Common myeloid progenitor, CD34-positive (primary cell): ENCODE measurements at regions not wholly inside any gene's neighbourhood (a gene's known extent, or its start where the extent isn't known, plus 50 kb on each side); places are given as distances from the start of the nearest gene placed in this dataset.

ENCODE experiments used
- CTCF ChIA-PET: fragments of 350-600 bp; sonication (Branson Sonifier 250); formaldehyde crosslinking; loops from one replicate; lab custom pipeline; 2021; ENCODE audit warnings: antibody characterized with exemption; lab: Charles Lee
- POLR2A ChIA-PET: fragments of 350-600 bp; sonication (Branson Sonifier 250); formaldehyde crosslinking; loops from one replicate; lab custom pipeline; 2021; ENCODE audit warnings: antibody characterized with exemption; lab: Charles Lee
- DNase-seq, 3 donors: peaks; one replicate each; pipeline versions ENCODE4 v3.0.0 to v3.0.0-alpha.2; 2013
- H3K27ac ChIP-seq, 2 experiments: 1 replicate in 1 of 2; 2 replicates in 1 of 2; pipeline ENCODE4 v1.7.0; 2013; ENCODE audit warnings: inconsistent platforms in 2 of 2, low read length in 2 of 2, mild to moderate bottlenecking in 2 of 2, low read depth in 1 of 2, moderate library complexity in 1 of 2; ENCODE audit not compliant: severe bottlenecking in 2 of 2, insufficient read depth in 1 of 2, poor library complexity in 1 of 2
- H3K27me3 ChIP-seq, 5 experiments: replicated peaks in 2 of 5; 1 replicate in 3 of 5; 2 replicates in 2 of 5; pipeline versions ENCODE4 v1.6.1 to v1.7.0; 2013; ENCODE audit warnings: low read length in 4 of 5, mild to moderate bottlenecking in 2 of 5, moderate library complexity in 2 of 5, inconsistent platforms in 1 of 5; ENCODE audit not compliant: insufficient read depth in 5 of 5, control insufficient read depth in 4 of 5
- H3K36me3 ChIP-seq, 4 experiments: 1 replicate in 2 of 4; 2 replicates in 2 of 4; pipeline versions ENCODE4 v1.6.1 to v1.7.0; 2013; ENCODE audit warnings: low read length in 3 of 4, control low read depth in 1 of 4, mild to moderate bottlenecking in 1 of 4; ENCODE audit not compliant: control insufficient read depth in 4 of 4, insufficient read depth in 4 of 4
- H3K4me1 ChIP-seq, 4 experiments: 1 replicate in 3 of 4; 2 replicates in 1 of 4; pipeline versions ENCODE4 v1.6.1 to v1.7.1; 2013; ENCODE audit warnings: low read length in 3 of 4, mild to moderate bottlenecking in 3 of 4, control low read depth in 1 of 4, inconsistent platforms in 1 of 4, moderate library complexity in 1 of 4; ENCODE audit not compliant: control insufficient read depth in 4 of 4, insufficient read depth in 4 of 4; ENCODE audit errors: control extremely low read depth in 1 of 4
- H3K4me3 ChIP-seq, 7 experiments: 1 replicate in 4 of 7; 2 replicates in 3 of 7; pipeline versions ENCODE4 v1.5.1 to v1.7.0; 2013; ENCODE audit warnings: mild to moderate bottlenecking in 7 of 7, low read length in 6 of 7, moderate library complexity in 6 of 7, inconsistent platforms in 2 of 7, low read depth in 2 of 7, control low read depth in 1 of 7; ENCODE audit not compliant: insufficient read depth in 4 of 7, control insufficient read depth in 1 of 7; ENCODE audit errors: extremely low read depth in 1 of 7
- H3K9me3 ChIP-seq, 5 experiments: 1 replicate in 4 of 5; 2 replicates in 1 of 5; pipeline versions ENCODE4 v1.6.1 to v1.7.1; 2013; ENCODE audit warnings: low read length in 4 of 5, mild to moderate bottlenecking in 2 of 5, inconsistent platforms in 1 of 5, low read depth in 1 of 5, moderate library complexity in 1 of 5; ENCODE audit not compliant: control insufficient read depth in 4 of 5, insufficient read depth in 2 of 5; ENCODE audit errors: control extremely low read depth in 1 of 5
- WGBS: methylation state at CpG from one replicate; pipeline ENCODE4 v1.1.5; 2013; ENCODE audit not compliant: insufficient coverage; 5-methylcytosine and 5-hydroxymethylcytosine counted together

- ChIA-PET POLR2A (no interaction called here), CTCF (no interaction called here)
- Histone ChIP-seq H3K27ac (no peak overlapping the region), H3K4me3 (no peak overlapping the region), H3K4me1 (no peaks in the 10 kb centered on the region), H3K27me3 (no peaks in the 10 kb centered on the region), H3K36me3 (no peaks in the 10 kb centered on the region), H3K9me3 (peaks cover 2 to 26% (median 9%) of the 10 kb centered on the region in 5 experiments)
- DNase-seq: no peak
- 98% methylated on average over 5 of the region's 5 CpGs for WGBS
Measured at GRCh38 chr15:69931156-69931555, 166.6 kb downstream of the TLE3 start.

DNA sequence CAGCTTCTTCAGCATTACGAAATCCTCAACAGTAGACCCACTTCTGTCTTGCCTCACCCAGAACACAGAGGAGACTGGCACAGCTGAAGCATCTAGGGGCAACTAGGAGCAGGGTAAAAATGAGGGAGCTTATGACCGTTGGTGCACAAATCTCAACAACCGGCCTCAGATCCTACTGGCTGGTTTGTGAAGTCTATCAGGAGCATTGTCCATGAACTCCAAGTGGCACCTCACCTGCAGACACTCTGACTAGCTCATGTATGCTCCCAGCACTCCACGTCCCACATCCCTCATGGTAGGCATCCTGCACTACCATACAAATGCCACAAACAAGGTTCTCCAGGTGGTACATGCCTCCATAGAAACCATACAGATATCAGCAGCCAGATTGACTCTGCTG lies 163.1 kb downstream of the TLE3 start:
- CTCF ChIA-PET: no interaction called here

DNA sequence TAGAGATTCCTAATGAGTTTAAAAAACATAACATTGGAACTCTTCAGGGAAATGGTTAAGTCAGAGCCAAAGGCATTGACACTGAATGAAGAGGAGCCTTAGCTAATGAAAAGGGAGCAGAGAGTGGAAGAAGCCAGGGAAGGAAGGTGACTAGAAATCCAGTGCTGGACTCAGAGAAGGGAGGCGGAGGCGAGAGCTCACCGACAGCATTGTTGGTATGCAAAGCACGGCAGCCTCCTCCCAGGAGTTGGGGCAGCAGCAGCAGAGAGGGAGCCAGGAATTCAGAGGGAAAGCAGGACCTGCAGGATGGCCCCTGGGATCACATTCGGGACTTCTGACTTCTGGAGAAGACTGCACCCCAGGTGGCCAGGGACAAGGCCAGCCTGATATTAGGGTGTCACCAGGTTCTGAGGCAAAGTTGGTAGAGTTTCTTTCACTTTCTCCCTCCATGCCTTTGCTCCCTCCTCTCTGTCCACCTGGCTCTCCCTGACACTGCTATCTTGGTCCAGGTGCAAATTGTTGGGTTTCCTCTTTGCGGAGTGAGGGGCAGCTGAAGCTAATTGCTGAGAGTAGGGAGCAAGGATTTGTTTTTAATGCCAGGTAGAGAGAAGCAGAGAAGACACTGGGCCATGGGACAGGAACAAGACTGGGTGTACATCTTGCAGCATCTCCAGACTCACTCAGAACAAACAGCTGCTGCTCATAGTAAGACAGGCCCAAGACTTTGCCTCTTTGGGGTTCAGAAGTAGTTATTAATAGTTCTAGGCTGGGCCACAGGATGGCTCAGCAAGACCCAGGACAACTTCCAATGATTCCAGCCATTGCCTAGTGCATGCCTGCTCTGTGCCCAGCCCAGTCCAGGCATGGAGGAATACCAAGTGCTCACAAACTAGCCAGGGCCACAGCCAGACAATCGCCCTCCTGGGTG lies 157.9 kb downstream of the TLE3 start:
- Histone ChIP-seq H3K27me3 (no peaks in the 10 kb centered on the region), H3K36me3 (no peaks in the 10 kb centered on the region), H3K27ac (no peak overlapping the region), H3K4me1 (peaks cover 0 to 15% (median 9%) of the 10 kb centered on the region in 4 experiments), H3K9me3 (peaks cover 2 to 15% (median 4%) of the 10 kb centered on the region in 5 experiments), H3K4me3 (no peak overlapping the region)
- 86% methylated on average over 6 of the region's 7 CpGs for WGBS
- POLR2A ChIA-PET: no interaction called here
- CTCF ChIA-PET: no interaction called here
- DNase-seq: no peak

More for the DNA sequence above, 163.1 kb downstream of the TLE3 start:
- Histone ChIP-seq H3K36me3 (no peaks in the 10 kb centered on the region), H3K27me3 (no peaks in the 10 kb centered on the region), H3K27ac (no peak overlapping the region), H3K9me3 (peaks cover 2 to 21% (median 7%) of the 10 kb centered on the region in 5 experiments), H3K4me1 (no peaks in the 10 kb centered on the region), H3K4me3 (no peak overlapping the region)
- WGBS: 100% methylated on average over 3 of the region's 4 CpGs
- no peak for DNase-seq
- POLR2A ChIA-PET: no interaction called here

GRCh38 chr15:69940441-69941300 lies 157.0 kb downstream of the TLE3 start:
- CTCF ChIA-PET: no interaction called here
- no peak for DNase-seq
- H3K4me1 ChIP-seq: peaks cover 0 to 15% (median 9%) of the 10 kb centered on the region in 4 experiments
- no peaks in the 10 kb centered on the region for H3K36me3 ChIP-seq
- H3K4me3 ChIP-seq: no peak overlapping the region
- POLR2A ChIA-PET: no interaction called here
- no peaks in the 10 kb centered on the region for H3K27me3 ChIP-seq
- 96% methylated on average over 21 of the region's 24 CpGs for WGBS
- H3K27ac ChIP-seq: no peak overlapping the region
- H3K9me3 ChIP-seq: peaks cover 0 to 7% (median 0%) of the 10 kb centered on the region in 5 experiments

DNA sequence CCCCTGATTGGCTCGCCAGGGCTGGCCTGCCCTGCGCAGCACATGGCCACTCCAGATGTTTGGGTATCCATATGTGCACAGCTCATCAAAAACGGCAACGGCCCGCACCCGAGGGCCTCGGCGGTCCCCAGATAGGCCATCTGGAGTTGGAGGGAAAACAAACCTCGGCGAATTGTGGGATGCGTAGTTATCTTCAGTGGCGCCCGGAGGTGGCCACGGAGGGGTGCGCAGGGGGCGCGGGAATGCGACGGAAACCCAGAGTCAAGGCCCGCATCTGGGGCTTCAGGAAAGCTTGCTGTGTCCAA lies 156.5 kb downstream of the TLE3 start:
- POLR2A ChIA-PET: no interaction called here
- CTCF ChIA-PET: no interaction called here

GRCh38 chr15:69941706-69942495 lies 155.8 kb downstream of the TLE3 start:
- H3K27ac ChIP-seq: no peak overlapping the region
- 98% methylated on average over 8 of the region's 11 CpGs for WGBS

More for the DNA sequence above, 156.5 kb downstream of the TLE3 start:
- H3K9me3 ChIP-seq: peaks cover 0 to 2% (median 0%) of the 10 kb centered on the region in 5 experiments
- H3K36me3 ChIP-seq: no peaks in the 10 kb centered on the region
- no peaks in the 10 kb centered on the region for H3K27me3 ChIP-seq
- H3K27ac ChIP-seq: no peak overlapping the region
- H3K4me3 ChIP-seq: no peak overlapping the region
- no peak for DNase-seq
- H3K4me1 ChIP-seq: peaks cover 0 to 15% (median 9%) of the 10 kb centered on the region in 4 experiments
- WGBS: 97% methylated on average over 20 of the region's 20 CpGs

More at GRCh38 chr15:69941706-69942495, 155.8 kb downstream of the TLE3 start:
- Histone ChIP-seq H3K4me3 (no peak overlapping the region), H3K36me3 (no peaks in the 10 kb centered on the region), H3K9me3 (peaks cover 0 to 2% (median 0%) of the 10 kb centered on the region in 5 experiments), H3K4me1 (peaks cover 0 to 15% (median 9%) of the 10 kb centered on the region in 4 experiments), H3K27me3 (no peaks in the 10 kb centered on the region)
- no peak for DNase-seq
- ChIA-PET POLR2A (no interaction called here), CTCF (interaction anchor here (1.3 kb wide), 1 partner anchor 26 kb away, joined by 3 read pairs; no protein-coding TSS in a partner anchor)
